GM10248 (cell line): ENCODE measurements at regions not wholly inside any gene's neighbourhood (a gene's known extent, or its start where the extent isn't known, plus 50 kb on each side); places are given as distances from the start of the nearest gene placed in this dataset.

Experiments
- CTCF ChIA-PET: fragments of 300-600 bp; sonication (Branson Sonifier 250); formaldehyde crosslinking; extraction: SDS; loops from one replicate; lab custom pipeline; 2021; ENCODE audit warnings: antibody characterized with exemption; lab: Yijun Ruan, JAX
- POLR2A ChIA-PET: fragments of 350-650 bp; sonication (Branson Sonifier 250); formaldehyde crosslinking; extraction: SDS; loops from one replicate; lab custom pipeline; 2020; ENCODE audit warnings: antibody characterized with exemption; lab: Yijun Ruan, JAX
- DNase-seq: peaks from one replicate; pipeline ENCODE4 v3.0.0; 2012; ENCODE audit errors: extremely low spot score
- CTCF ChIP-seq: IDR thresholded peaks from 2 replicates; pipeline ENCODE4 v1.5.1; 2012; ENCODE audit warnings: mild to moderate bottlenecking, low read depth; ENCODE audit errors: extremely low read depth, missing control alignments, control extremely low read depth

- no peak for TF ChIP-seq CTCF
- ChIA-PET POLR2A (no interaction called here), CTCF (no interaction called here)
Measured at GRCh38 chr22:49424893-49425270, 402.8 kb downstream of the BRD1 start.

GRCh38 chr22:49423125-49423650 lies 404.5 kb downstream of the BRD1 start:
- no peak for TF ChIP-seq CTCF
- no peak for DNase-seq
- CTCF ChIA-PET, result interaction anchor here (1.9 kb wide), 1 partner anchor 10 kb away, joined by 4 read pairs; no protein-coding TSS in a partner anchor
- POLR2A ChIA-PET, result no interaction called here

More at GRCh38 chr22:49424893-49425270, 402.8 kb downstream of the BRD1 start:
- DNase-seq, result no peak

- no peak for DNase-seq
- ChIA-PET CTCF (interaction anchor here (1.9 kb wide), 1 partner anchor 10 kb away, joined by 4 read pairs; no protein-coding TSS in a partner anchor), POLR2A (no interaction called here)
Measured at GRCh38 chr22:49422701-49423100, 405.0 kb downstream of the BRD1 start.

GRCh38 chr22:49420651-49421050 lies 407.0 kb downstream of the BRD1 start:
- POLR2A ChIA-PET, result no interaction called here
- CTCF ChIA-PET, result no interaction called here
- no peak for DNase-seq
- TF ChIP-seq CTCF, result no peak

More at GRCh38 chr22:49422701-49423100, 405.0 kb downstream of the BRD1 start:
- no peak for TF ChIP-seq CTCF

GRCh38 chr22:49419661-49420060 lies 408.0 kb downstream of the BRD1 start:
- ChIA-PET POLR2A (no interaction called here), CTCF (no interaction called here)
- TF ChIP-seq CTCF, result no peak
- no peak for DNase-seq

- ChIA-PET POLR2A (no interaction called here), CTCF (no interaction called here)
- TF ChIP-seq CTCF, result no peak
- no peak for DNase-seq
Measured at GRCh38 chr22:49418943-49419342, 408.7 kb downstream of the BRD1 start.

GRCh38 chr22:49418341-49418894 lies 409.3 kb downstream of the BRD1 start:
- CTCF ChIA-PET, result no interaction called here
- DNase-seq, result no peak
- POLR2A ChIA-PET, result no interaction called here
- TF ChIP-seq CTCF, result no peak
